ENCODE measurements at regions not wholly inside any gene's neighbourhood (a gene's known extent, or its start where the extent isn't known, plus 50 kb on each side); places are given as distances from the start of the nearest gene placed in this dataset.

DNA sequence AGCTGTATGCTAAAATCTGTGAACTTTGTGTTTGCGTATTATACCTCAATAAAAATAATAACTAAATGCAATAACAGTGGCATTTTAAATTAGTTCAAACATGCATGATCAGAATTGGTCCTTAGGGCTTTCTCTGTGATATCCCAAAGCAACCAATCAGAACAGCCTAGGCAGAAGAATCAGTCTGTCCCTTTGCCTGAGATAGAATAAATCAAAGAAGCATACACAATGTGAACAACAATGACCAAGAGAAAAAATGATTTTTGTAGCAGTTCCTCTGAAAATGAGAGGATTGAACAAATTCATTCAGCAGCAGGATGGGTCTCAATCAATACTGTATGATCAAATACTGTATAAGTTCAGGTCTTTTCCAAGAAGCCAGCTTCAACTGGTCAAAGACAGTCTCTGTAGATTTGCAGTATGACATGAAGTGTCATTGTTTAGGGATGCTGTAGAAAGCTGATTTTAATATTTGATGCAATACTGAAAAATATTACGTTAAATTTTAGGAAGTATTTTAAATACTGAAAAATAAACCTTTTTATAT lies 1071.6 kb downstream of the AGBL1 start:
- Histone ChIP-seq H3K36me3 (ENCODE audit: control insufficient read depth, insufficient read depth, low read length) (no peaks in the 10 kb centered on the region), H3K27ac (ENCODE audit: low read depth, low read length, severe bottlenecking) (no peak overlapping the region), H3K9me3 (ENCODE audit: control insufficient read depth, low read length) (no peaks in the 10 kb centered on the region), H3K4me3 (ENCODE audit: extremely low read depth, insufficient read depth, low read length, poor library complexity, severe bottlenecking) (no peak overlapping the region), H3K4me1 (ENCODE audit: control insufficient read depth, insufficient read depth, low read length, poor library complexity, severe bottlenecking) (no peaks in the 10 kb centered on the region)
- no CpG with 5 or more reads among the region's 2 CpGs for whole genome bisulfite sequencing, 2 experiments (ENCODE audit: insufficient coverage in 2 of 2)

DNA sequence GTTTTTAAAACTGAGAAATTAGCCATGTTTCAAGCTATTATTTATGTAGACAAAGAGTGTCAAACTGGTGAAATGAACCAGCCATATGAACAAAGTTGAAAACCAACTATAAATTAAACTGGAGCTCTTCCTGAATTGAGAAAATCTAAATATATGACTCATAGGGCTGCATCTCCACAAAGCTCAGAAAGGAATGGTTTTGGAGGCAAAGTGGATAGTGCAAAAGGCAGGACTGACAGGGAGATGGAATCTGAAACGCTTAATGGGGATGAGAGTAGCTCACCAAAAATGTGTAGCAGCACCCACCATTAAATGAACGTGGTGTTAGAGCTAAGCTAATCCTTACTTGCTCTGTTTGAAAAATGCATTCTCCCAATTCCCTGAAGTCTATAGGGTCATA lies 1066.0 kb downstream of the AGBL1 start:
- H3K9me3 ChIP-seq (ENCODE audit: control insufficient read depth, low read length): peaks cover 6% of the 10 kb centered on the region
- peaks cover 11% of the 10 kb centered on the region for H3K4me1 ChIP-seq (ENCODE audit: control insufficient read depth, insufficient read depth, low read length, poor library complexity, severe bottlenecking)
- no peaks in the 10 kb centered on the region for H3K36me3 ChIP-seq (ENCODE audit: control insufficient read depth, insufficient read depth, low read length)
- H3K4me3 ChIP-seq (ENCODE audit: extremely low read depth, insufficient read depth, low read length, poor library complexity, severe bottlenecking): no peak overlapping the region
- no peak overlapping the region for H3K27ac ChIP-seq (ENCODE audit: low read depth, low read length, severe bottlenecking)
- WGBS, 2 experiments (ENCODE audit: insufficient coverage in 2 of 2): 100% methylated on average over 1 to 2 of the region's 2 CpGs

GRCh38 chr15:87144775-87145174 lies 1065.1 kb downstream of the AGBL1 start:
- no peak overlapping the region for H3K27ac ChIP-seq (ENCODE audit: low read depth, low read length, severe bottlenecking)
- 100% methylated on average over 1 of the region's 1 CpG; no CpG with 5 or more reads in 1 of the 2 experiments for WGBS, 2 experiments (ENCODE audit: insufficient coverage in 2 of 2)
- peaks cover 11% of the 10 kb centered on the region for H3K4me1 ChIP-seq (ENCODE audit: control insufficient read depth, insufficient read depth, low read length, poor library complexity, severe bottlenecking)

GRCh38 chr15:87142096-87142495 lies 1062.4 kb downstream of the AGBL1 start:
- Histone ChIP-seq H3K9me3 (ENCODE audit: control insufficient read depth, low read length) (peaks cover 6% of the 10 kb centered on the region), H3K27ac (ENCODE audit: low read depth, low read length, severe bottlenecking) (no peak overlapping the region), H3K36me3 (ENCODE audit: control insufficient read depth, insufficient read depth, low read length) (no peaks in the 10 kb centered on the region), H3K4me1 (ENCODE audit: control insufficient read depth, insufficient read depth, low read length, poor library complexity, severe bottlenecking) (peaks cover 11% of the 10 kb centered on the region), H3K4me3 (ENCODE audit: extremely low read depth, insufficient read depth, low read length, poor library complexity, severe bottlenecking) (no peak overlapping the region)

More at GRCh38 chr15:87144775-87145174, 1065.1 kb downstream of the AGBL1 start:
- Histone ChIP-seq H3K36me3 (ENCODE audit: control insufficient read depth, insufficient read depth, low read length) (no peaks in the 10 kb centered on the region), H3K9me3 (ENCODE audit: control insufficient read depth, low read length) (peaks cover 6% of the 10 kb centered on the region), H3K4me3 (ENCODE audit: extremely low read depth, insufficient read depth, low read length, poor library complexity, severe bottlenecking) (no peak overlapping the region)

- no peaks in the 10 kb centered on the region for H3K9me3 ChIP-seq (ENCODE audit: control insufficient read depth, low read length)
- H3K4me3 ChIP-seq (ENCODE audit: extremely low read depth, insufficient read depth, low read length, poor library complexity, severe bottlenecking): no peak overlapping the region
- H3K36me3 ChIP-seq (ENCODE audit: control insufficient read depth, insufficient read depth, low read length): no peaks in the 10 kb centered on the region
- H3K4me1 ChIP-seq (ENCODE audit: control insufficient read depth, insufficient read depth, low read length, poor library complexity, severe bottlenecking): no peaks in the 10 kb centered on the region
- H3K27ac ChIP-seq (ENCODE audit: low read depth, low read length, severe bottlenecking): no peak overlapping the region
Measured at GRCh38 chr15:87135109-87135508, 1055.4 kb downstream of the AGBL1 start.

DNA sequence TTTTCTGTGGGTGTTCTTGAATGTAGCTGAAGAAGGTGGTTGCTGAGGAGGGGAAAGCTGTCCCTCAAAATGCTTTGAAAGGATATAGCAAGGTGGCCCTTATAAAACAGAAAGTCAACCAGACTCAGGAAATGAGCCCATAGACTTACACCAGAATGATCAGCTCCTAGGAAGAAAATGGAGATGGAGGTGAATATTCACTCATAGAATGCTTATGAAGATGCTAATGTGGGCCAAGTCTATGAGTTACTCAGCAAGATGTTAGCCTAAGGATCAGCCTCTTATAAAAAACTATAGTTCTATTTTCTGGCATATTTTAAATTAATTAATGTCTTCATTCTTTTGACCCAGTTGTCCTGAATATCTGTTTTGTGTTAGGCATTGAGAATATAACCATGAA lies 1054.0 kb downstream of the AGBL1 start:
- Histone ChIP-seq H3K9me3 (ENCODE audit: control insufficient read depth, low read length) (no peaks in the 10 kb centered on the region), H3K4me1 (ENCODE audit: control insufficient read depth, insufficient read depth, low read length, poor library complexity, severe bottlenecking) (no peaks in the 10 kb centered on the region), H3K27ac (ENCODE audit: low read depth, low read length, severe bottlenecking) (no peak overlapping the region), H3K4me3 (ENCODE audit: extremely low read depth, insufficient read depth, low read length, poor library complexity, severe bottlenecking) (no peak overlapping the region), H3K36me3 (ENCODE audit: control insufficient read depth, insufficient read depth, low read length) (no peaks in the 10 kb centered on the region)

- WGBS, 2 experiments (ENCODE audit: insufficient coverage in 2 of 2): no CpG with 5 or more reads among the region's 1 CpG
- Histone ChIP-seq H3K9me3 (ENCODE audit: control insufficient read depth, low read length) (no peaks in the 10 kb centered on the region), H3K4me1 (ENCODE audit: control insufficient read depth, insufficient read depth, low read length, poor library complexity, severe bottlenecking) (no peaks in the 10 kb centered on the region), H3K36me3 (ENCODE audit: control insufficient read depth, insufficient read depth, low read length) (no peaks in the 10 kb centered on the region), H3K27ac (ENCODE audit: low read depth, low read length, severe bottlenecking) (no peak overlapping the region), H3K4me3 (ENCODE audit: extremely low read depth, insufficient read depth, low read length, poor library complexity, severe bottlenecking) (no peak overlapping the region)
Measured at GRCh38 chr15:87131067-87131466, 1051.4 kb downstream of the AGBL1 start.

DNA sequence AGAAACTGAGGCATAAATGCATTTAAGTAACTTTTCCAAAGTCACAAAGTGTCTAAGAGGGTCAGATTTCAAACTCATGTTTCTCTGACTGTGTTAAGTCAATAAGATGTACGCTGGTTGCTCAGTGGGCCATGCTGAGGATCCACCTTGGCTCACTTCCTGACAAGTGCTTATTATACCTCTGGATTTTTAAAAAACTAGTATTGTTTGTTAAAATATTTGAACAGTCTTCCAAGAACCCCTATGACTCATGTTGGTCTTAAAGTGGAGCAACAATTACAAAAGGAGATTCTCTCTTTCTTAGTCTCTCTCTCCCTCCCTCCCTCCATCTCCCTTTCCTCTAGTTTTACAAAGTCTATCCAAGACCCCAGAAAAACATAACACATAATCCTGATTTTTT lies 1050.2 kb downstream of the AGBL1 start:
- H3K27ac ChIP-seq (ENCODE audit: low read depth, low read length, severe bottlenecking): no peak overlapping the region
- H3K4me3 ChIP-seq (ENCODE audit: extremely low read depth, insufficient read depth, low read length, poor library complexity, severe bottlenecking): no peak overlapping the region
- no peaks in the 10 kb centered on the region for H3K36me3 ChIP-seq (ENCODE audit: control insufficient read depth, insufficient read depth, low read length)
- WGBS, 2 experiments (ENCODE audit: insufficient coverage in 2 of 2): 100% methylated on average over 1 of the region's 1 CpG; no CpG with 5 or more reads in 1 of the 2 experiments
- H3K9me3 ChIP-seq (ENCODE audit: control insufficient read depth, low read length): no peaks in the 10 kb centered on the region
- H3K4me1 ChIP-seq (ENCODE audit: control insufficient read depth, insufficient read depth, low read length, poor library complexity, severe bottlenecking): no peaks in the 10 kb centered on the region

GRCh38 chr15:87123676-87124382 lies 1044.2 kb downstream of the AGBL1 start:
- 90 to 95% methylated on average over 12 to 21 of the region's 27 CpGs for WGBS, 2 experiments (ENCODE audit: insufficient coverage in 2 of 2)

GRCh38 chr15:87121336-87121735 lies 1041.7 kb downstream of the AGBL1 start:
- Histone ChIP-seq H3K27ac (ENCODE audit: low read depth, low read length, severe bottlenecking) (no peak overlapping the region), H3K4me3 (ENCODE audit: extremely low read depth, insufficient read depth, low read length, poor library complexity, severe bottlenecking) (no peak overlapping the region), H3K36me3 (ENCODE audit: control insufficient read depth, insufficient read depth, low read length) (no peaks in the 10 kb centered on the region), H3K9me3 (ENCODE audit: control insufficient read depth, low read length) (no peaks in the 10 kb centered on the region), H3K4me1 (ENCODE audit: control insufficient read depth, insufficient read depth, low read length, poor library complexity, severe bottlenecking) (no peaks in the 10 kb centered on the region)
- WGBS, 2 experiments (ENCODE audit: insufficient coverage in 2 of 2): 74% methylated on average over 2 of the region's 2 CpGs; no CpG with 5 or more reads in 1 of the 2 experiments

More at GRCh38 chr15:87123676-87124382, 1044.2 kb downstream of the AGBL1 start:
- Histone ChIP-seq H3K36me3 (ENCODE audit: control insufficient read depth, insufficient read depth, low read length) (no peaks in the 10 kb centered on the region), H3K27ac (ENCODE audit: low read depth, low read length, severe bottlenecking) (no peak overlapping the region), H3K4me1 (ENCODE audit: control insufficient read depth, insufficient read depth, low read length, poor library complexity, severe bottlenecking) (no peaks in the 10 kb centered on the region), H3K9me3 (ENCODE audit: control insufficient read depth, low read length) (no peaks in the 10 kb centered on the region), H3K4me3 (ENCODE audit: extremely low read depth, insufficient read depth, low read length, poor library complexity, severe bottlenecking) (no peak overlapping the region)

GRCh38 chr15:87120555-87120954 lies 1040.9 kb downstream of the AGBL1 start:
- no peak overlapping the region for H3K27ac ChIP-seq (ENCODE audit: low read depth, low read length, severe bottlenecking)
- no peaks in the 10 kb centered on the region for H3K4me1 ChIP-seq (ENCODE audit: control insufficient read depth, insufficient read depth, low read length, poor library complexity, severe bottlenecking)
- H3K9me3 ChIP-seq (ENCODE audit: control insufficient read depth, low read length): no peaks in the 10 kb centered on the region
- no peak overlapping the region for H3K4me3 ChIP-seq (ENCODE audit: extremely low read depth, insufficient read depth, low read length, poor library complexity, severe bottlenecking)
- no peaks in the 10 kb centered on the region for H3K36me3 ChIP-seq (ENCODE audit: control insufficient read depth, insufficient read depth, low read length)

All from mesodermal cell (in vitro differentiated cells).